ENCODE measurements at regions not wholly inside any gene's neighbourhood (a gene's known extent, or its start where the extent isn't known, plus 50 kb on each side); places are given as distances from the start of the nearest gene placed in this dataset.
"Not testable (repeated sequence)": the region's sequence is repeated elsewhere in the genome, so short reads cannot be mapped to it uniquely, and the experiment has no call there.

- DNase-seq; H3K9me3 ChIP-seq (ENCODE audit: control insufficient read depth, low read length); H3K36me3 ChIP-seq (ENCODE audit: control insufficient read depth, insufficient read depth, low read length); H3K4me3 ChIP-seq (ENCODE audit: insufficient read depth, low read depth, low read length, poor library complexity, severe bottlenecking); H3K27me3 ChIP-seq (replicated peaks; ENCODE audit: control insufficient read depth, insufficient read depth, low read length, poor library complexity, severe bottlenecking); H3K4me1 ChIP-seq (ENCODE audit: control insufficient read depth, insufficient read depth, low read length, poor library complexity, severe bottlenecking); H3K27ac ChIP-seq (ENCODE audit: insufficient read depth, low read length, poor library complexity, severe bottlenecking): not testable (repeated sequence)
Measured at GRCh38 chr6:71007298-71007697, 50.4 kb upstream of the B3GAT2 start.

- Histone ChIP-seq H3K9me3 (ENCODE audit: control insufficient read depth, low read length) (no peaks in the 10 kb centered on the region), H3K36me3 (ENCODE audit: control insufficient read depth, insufficient read depth, low read length) (no peaks in the 10 kb centered on the region), H3K4me1 (ENCODE audit: control insufficient read depth, insufficient read depth, low read length, poor library complexity, severe bottlenecking) (no peaks in the 10 kb centered on the region), H3K4me3 (ENCODE audit: insufficient read depth, low read depth, low read length, poor library complexity, severe bottlenecking) (no peak overlapping the region), H3K27me3 (replicated peaks; ENCODE audit: control insufficient read depth, insufficient read depth, low read length, poor library complexity, severe bottlenecking) (no peaks in the 10 kb centered on the region), H3K27ac (ENCODE audit: insufficient read depth, low read length, poor library complexity, severe bottlenecking) (no peak overlapping the region)
- no peak for DNase-seq
Measured at GRCh38 chr6:71011871-71012371, 55.1 kb upstream of the B3GAT2 start.

- H3K27me3 ChIP-seq (replicated peaks; ENCODE audit: control insufficient read depth, insufficient read depth, low read length, poor library complexity, severe bottlenecking) = no peaks in the 10 kb centered on the region
- DNase-seq = peak in 1 of 3 donors; percentile 3
- H3K4me3 ChIP-seq (ENCODE audit: insufficient read depth, low read depth, low read length, poor library complexity, severe bottlenecking) = no peak overlapping the region
- H3K9me3 ChIP-seq (ENCODE audit: control insufficient read depth, low read length) = no peaks in the 10 kb centered on the region
- H3K4me1 ChIP-seq (ENCODE audit: control insufficient read depth, insufficient read depth, low read length, poor library complexity, severe bottlenecking) = no peaks in the 10 kb centered on the region
- no peaks in the 10 kb centered on the region for H3K36me3 ChIP-seq (ENCODE audit: control insufficient read depth, insufficient read depth, low read length)
- H3K27ac ChIP-seq (ENCODE audit: insufficient read depth, low read length, poor library complexity, severe bottlenecking) = no peak overlapping the region
Measured at GRCh38 chr6:71012866-71013469, 56.1 kb upstream of the B3GAT2 start.

GRCh38 chr6:71015392-71015791, 58.5 kb upstream of the B3GAT2 start:
- no peaks in the 10 kb centered on the region for H3K36me3 ChIP-seq (ENCODE audit: control insufficient read depth, insufficient read depth, low read length)
- no peak overlapping the region for H3K4me3 ChIP-seq (ENCODE audit: insufficient read depth, low read depth, low read length, poor library complexity, severe bottlenecking)
- no peaks in the 10 kb centered on the region for H3K9me3 ChIP-seq (ENCODE audit: control insufficient read depth, low read length)
- DNase-seq = no peak
- no peak overlapping the region for H3K27ac ChIP-seq (ENCODE audit: insufficient read depth, low read length, poor library complexity, severe bottlenecking)
- no peaks in the 10 kb centered on the region for H3K4me1 ChIP-seq (ENCODE audit: control insufficient read depth, insufficient read depth, low read length, poor library complexity, severe bottlenecking)
- no peaks in the 10 kb centered on the region for H3K27me3 ChIP-seq (replicated peaks; ENCODE audit: control insufficient read depth, insufficient read depth, low read length, poor library complexity, severe bottlenecking)

- Histone ChIP-seq H3K9me3 (ENCODE audit: control insufficient read depth, low read length) (no peaks in the 10 kb centered on the region), H3K27ac (ENCODE audit: insufficient read depth, low read length, poor library complexity, severe bottlenecking) (no peak overlapping the region), H3K4me1 (ENCODE audit: control insufficient read depth, insufficient read depth, low read length, poor library complexity, severe bottlenecking) (no peaks in the 10 kb centered on the region), H3K4me3 (ENCODE audit: insufficient read depth, low read depth, low read length, poor library complexity, severe bottlenecking) (no peak overlapping the region), H3K36me3 (ENCODE audit: control insufficient read depth, insufficient read depth, low read length) (no peaks in the 10 kb centered on the region), H3K27me3 (replicated peaks; ENCODE audit: control insufficient read depth, insufficient read depth, low read length, poor library complexity, severe bottlenecking) (no peaks in the 10 kb centered on the region)
- DNase-seq = no peak
Measured at GRCh38 chr6:71028236-71028876, 71.5 kb upstream of the B3GAT2 start.

- no peaks in the 10 kb centered on the region for H3K27me3 ChIP-seq (replicated peaks; ENCODE audit: control insufficient read depth, insufficient read depth, low read length, poor library complexity, severe bottlenecking)
- no peak for DNase-seq
- no peaks in the 10 kb centered on the region for H3K9me3 ChIP-seq (ENCODE audit: control insufficient read depth, low read length)
- H3K27ac ChIP-seq (ENCODE audit: insufficient read depth, low read length, poor library complexity, severe bottlenecking) = no peak overlapping the region
- H3K4me3 ChIP-seq (ENCODE audit: insufficient read depth, low read depth, low read length, poor library complexity, severe bottlenecking) = no peak overlapping the region
- no peaks in the 10 kb centered on the region for H3K4me1 ChIP-seq (ENCODE audit: control insufficient read depth, insufficient read depth, low read length, poor library complexity, severe bottlenecking)
- H3K36me3 ChIP-seq (ENCODE audit: control insufficient read depth, insufficient read depth, low read length) = no peaks in the 10 kb centered on the region
Measured at GRCh38 chr6:71028877-71029252, 72.0 kb upstream of the B3GAT2 start.

GRCh38 chr6:71029555-71029954, 72.7 kb upstream of the B3GAT2 start:
- no peak overlapping the region for H3K27ac ChIP-seq (ENCODE audit: insufficient read depth, low read length, poor library complexity, severe bottlenecking)
- H3K4me3 ChIP-seq (ENCODE audit: insufficient read depth, low read depth, low read length, poor library complexity, severe bottlenecking) = no peak overlapping the region
- H3K36me3 ChIP-seq (ENCODE audit: control insufficient read depth, insufficient read depth, low read length) = no peaks in the 10 kb centered on the region
- no peaks in the 10 kb centered on the region for H3K27me3 ChIP-seq (replicated peaks; ENCODE audit: control insufficient read depth, insufficient read depth, low read length, poor library complexity, severe bottlenecking)
- no peak for DNase-seq
- no peaks in the 10 kb centered on the region for H3K4me1 ChIP-seq (ENCODE audit: control insufficient read depth, insufficient read depth, low read length, poor library complexity, severe bottlenecking)
- no peaks in the 10 kb centered on the region for H3K9me3 ChIP-seq (ENCODE audit: control insufficient read depth, low read length)

- DNase-seq = no peak
- Histone ChIP-seq H3K27me3 (replicated peaks; ENCODE audit: control insufficient read depth, insufficient read depth, low read length, poor library complexity, severe bottlenecking) (no peaks in the 10 kb centered on the region), H3K27ac (ENCODE audit: insufficient read depth, low read length, poor library complexity, severe bottlenecking) (no peak overlapping the region)
Measured at GRCh38 chr6:71031912-71032311, 75.1 kb upstream of the B3GAT2 start.

GRCh38 chr6:71033171-71033570, 76.3 kb upstream of the B3GAT2 start:
- H3K27me3 ChIP-seq (replicated peaks; ENCODE audit: control insufficient read depth, insufficient read depth, low read length, poor library complexity, severe bottlenecking) = no peaks in the 10 kb centered on the region
- H3K9me3 ChIP-seq (ENCODE audit: control insufficient read depth, low read length) = no peaks in the 10 kb centered on the region
- no peak overlapping the region for H3K27ac ChIP-seq (ENCODE audit: insufficient read depth, low read length, poor library complexity, severe bottlenecking)
- H3K4me3 ChIP-seq (ENCODE audit: insufficient read depth, low read depth, low read length, poor library complexity, severe bottlenecking) = no peak overlapping the region
- H3K36me3 ChIP-seq (ENCODE audit: control insufficient read depth, insufficient read depth, low read length) = no peaks in the 10 kb centered on the region
- DNase-seq = no peak
- no peaks in the 10 kb centered on the region for H3K4me1 ChIP-seq (ENCODE audit: control insufficient read depth, insufficient read depth, low read length, poor library complexity, severe bottlenecking)

More at GRCh38 chr6:71031912-71032311, 75.1 kb upstream of the B3GAT2 start:
- Histone ChIP-seq H3K4me3 (ENCODE audit: insufficient read depth, low read depth, low read length, poor library complexity, severe bottlenecking) (no peak overlapping the region), H3K4me1 (ENCODE audit: control insufficient read depth, insufficient read depth, low read length, poor library complexity, severe bottlenecking) (no peaks in the 10 kb centered on the region), H3K9me3 (ENCODE audit: control insufficient read depth, low read length) (no peaks in the 10 kb centered on the region), H3K36me3 (ENCODE audit: control insufficient read depth, insufficient read depth, low read length) (no peaks in the 10 kb centered on the region)

- Histone ChIP-seq H3K27me3 (replicated peaks; ENCODE audit: control insufficient read depth, insufficient read depth, low read length, poor library complexity, severe bottlenecking) (no peaks in the 10 kb centered on the region), H3K4me1 (ENCODE audit: control insufficient read depth, insufficient read depth, low read length, poor library complexity, severe bottlenecking) (no peaks in the 10 kb centered on the region), H3K9me3 (ENCODE audit: control insufficient read depth, low read length) (no peaks in the 10 kb centered on the region), H3K36me3 (ENCODE audit: control insufficient read depth, insufficient read depth, low read length) (no peaks in the 10 kb centered on the region), H3K4me3 (ENCODE audit: insufficient read depth, low read depth, low read length, poor library complexity, severe bottlenecking) (no peak overlapping the region), H3K27ac (ENCODE audit: insufficient read depth, low read length, poor library complexity, severe bottlenecking) (no peak overlapping the region)
- DNase-seq = no peak
Measured at GRCh38 chr6:71033890-71034289, 77.0 kb upstream of the B3GAT2 start.
